Left ventricle myocardium inferior (tissue), 1 donor: ENCODE measurements at regions not wholly inside any gene's neighbourhood (a gene's known extent, or its start where the extent isn't known, plus 50 kb on each side); places are given as distances from the start of the nearest gene placed in this dataset.

Experiments used
- DNase-seq: peaks from one replicate; pipeline ENCODE4 v3.0.0-alpha.2; 2020
- H3K27ac ChIP-seq: fragments of 200-600 bp; replicated peaks from 2 replicates; pipeline ENCODE4 v1.8.0; 2021
- H3K27me3 ChIP-seq: fragments of 200-600 bp; 2 replicates; pipeline ENCODE4 v1.8.0; 2021; ENCODE audit warnings: low read depth
- H3K36me3 ChIP-seq: fragments of 200-600 bp; 2 replicates; pipeline ENCODE4 v1.8.0; 2021
- H3K4me1 ChIP-seq: fragments of 200-600 bp; 2 replicates; pipeline ENCODE4 v1.8.0; 2021
- H3K4me3 ChIP-seq: fragments of 200-600 bp; 2 replicates; pipeline ENCODE4 v1.8.0; 2021; ENCODE audit warnings: mild to moderate bottlenecking, moderate library complexity
- H3K9me3 ChIP-seq: fragments of 200-600 bp; replicated peaks from 2 replicates; pipeline ENCODE4 v1.8.0; 2021
- CTCF ChIP-seq: fragments of 200-600 bp; IDR thresholded peaks from 2 replicates; pipeline ENCODE4 v1.8.0; 2021; ENCODE audit warnings: antibody characterized with exemption, mild to moderate bottlenecking, borderline replicate concordance
- intact Hi-C: fragments of 100-400 bp; cut with micrococcal nuclease; formaldehyde crosslinking; loops from one replicate; pipeline ENCODE4 v1.11.0; 2022
- donor health status: DM: no; HTN: yes; CAD: no; lungs with severe emphysema.

GRCh38 chr17:21823090-21823489 lies 130.8 kb downstream of the KCNJ18 start:
- peaks cover 33% of the 10 kb centered on the region for H3K27me3 ChIP-seq
- no peaks in the 10 kb centered on the region for H3K4me1 ChIP-seq
- no peak for TF ChIP-seq CTCF
- DNase-seq, result no peak
- no peak overlapping the region for H3K27ac ChIP-seq
- H3K9me3 ChIP-seq, result peaks cover 4% of the 10 kb centered on the region
- no peaks in the 10 kb centered on the region for H3K36me3 ChIP-seq
- H3K4me3 ChIP-seq, result no peak overlapping the region
- intact Hi-C loops, result no loop called here

- H3K27me3 ChIP-seq, result peaks cover 31% of the 10 kb centered on the region
- no peak overlapping the region for H3K27ac ChIP-seq
- peaks cover 4% of the 10 kb centered on the region for H3K9me3 ChIP-seq
- intact Hi-C loops, result no loop called here
- H3K4me1 ChIP-seq, result no peaks in the 10 kb centered on the region
- H3K36me3 ChIP-seq, result no peaks in the 10 kb centered on the region
- H3K4me3 ChIP-seq, result no peak overlapping the region
- no peak for DNase-seq
- no peak for TF ChIP-seq CTCF
Observed at GRCh38 chr17:21823643-21824042, 131.3 kb downstream of the KCNJ18 start.

- Histone ChIP-seq H3K9me3 (peaks cover 17% of the 10 kb centered on the region), H3K4me3 (no peak overlapping the region), H3K36me3 (no peaks in the 10 kb centered on the region), H3K4me1 (no peaks in the 10 kb centered on the region), H3K27ac (no peak overlapping the region), H3K27me3 (peaks cover 69% of the 10 kb centered on the region)
- no peak for DNase-seq
- intact Hi-C loops, result no loop called here
- no peak for TF ChIP-seq CTCF
Observed at GRCh38 chr17:21841839-21842238, 149.5 kb downstream of the KCNJ18 start.

GRCh38 chr17:21842332-21843317 lies 150.3 kb downstream of the KCNJ18 start:
- no peak overlapping the region for H3K27ac ChIP-seq

GRCh38 chr17:21843318-21843865 lies 151.1 kb downstream of the KCNJ18 start:
- Histone ChIP-seq H3K4me3 (no peak overlapping the region), H3K27me3 (peaks cover 84% of the 10 kb centered on the region), H3K4me1 (no peaks in the 10 kb centered on the region), H3K36me3 (no peaks in the 10 kb centered on the region), H3K9me3 (peaks cover 17% of the 10 kb centered on the region), H3K27ac (no peak overlapping the region)
- TF ChIP-seq CTCF, result no peak
- intact Hi-C loops, result no loop called here
- no peak for DNase-seq

More at GRCh38 chr17:21842332-21843317, 150.3 kb downstream of the KCNJ18 start:
- DNase-seq, result no peak
- H3K36me3 ChIP-seq, result no peaks in the 10 kb centered on the region
- H3K4me3 ChIP-seq, result peak overlapping the region; percentile 45
- intact Hi-C loops, result no loop called here
- H3K9me3 ChIP-seq, result peaks cover 17% of the 10 kb centered on the region
- peaks cover 77% of the 10 kb centered on the region for H3K27me3 ChIP-seq
- TF ChIP-seq CTCF, result no peak
- H3K4me1 ChIP-seq, result no peaks in the 10 kb centered on the region
